Embryonic facial prominence (tissue), 1 donor: ENCODE measurements at regions not wholly inside any gene's neighbourhood (a gene's known extent, or its start where the extent isn't known, plus 50 kb on each side); places are given as distances from the start of the nearest gene placed in this dataset.
"Not testable (repeated sequence)": the region's sequence is repeated elsewhere in the genome, so short reads cannot be mapped to it uniquely, and the experiment has no call there.

ENCODE experiments used
- DNase-seq: peaks from one replicate; pipeline ENCODE4 v3.0.0-alpha.2; 2016; ENCODE audit errors: extremely low spot score

GRCh38 chr21:35529171-35529863 lies 480.2 kb upstream of the RUNX1 start:
- DNase-seq: no peak

GRCh38 chr21:35528116-35529042 lies 479.3 kb upstream of the RUNX1 start:
- no peak for DNase-seq

- no peak for DNase-seq
These were observed 478.3 kb upstream of the RUNX1 start for GRCh38 chr21:35527358-35527757.

DNA sequence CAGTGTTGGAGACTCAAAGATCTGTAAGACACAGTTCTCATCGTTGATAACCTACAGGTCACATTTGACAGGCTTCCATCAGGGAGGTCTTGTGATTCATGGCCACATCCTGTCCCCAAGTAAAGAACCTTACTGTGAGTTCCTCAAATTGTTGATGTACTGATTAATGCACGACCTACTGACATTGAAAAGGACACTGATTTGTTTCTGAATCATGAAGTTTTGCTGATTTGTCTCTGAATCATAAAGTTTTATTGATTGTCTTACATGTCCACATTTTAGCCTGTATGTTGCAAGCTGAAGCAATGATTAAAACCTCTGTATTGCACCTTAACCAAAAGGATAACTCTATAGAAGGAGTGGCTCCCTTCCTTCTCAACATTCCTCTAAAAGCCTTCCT lies 476.3 kb upstream of the RUNX1 start:
- no peak for DNase-seq

DNA sequence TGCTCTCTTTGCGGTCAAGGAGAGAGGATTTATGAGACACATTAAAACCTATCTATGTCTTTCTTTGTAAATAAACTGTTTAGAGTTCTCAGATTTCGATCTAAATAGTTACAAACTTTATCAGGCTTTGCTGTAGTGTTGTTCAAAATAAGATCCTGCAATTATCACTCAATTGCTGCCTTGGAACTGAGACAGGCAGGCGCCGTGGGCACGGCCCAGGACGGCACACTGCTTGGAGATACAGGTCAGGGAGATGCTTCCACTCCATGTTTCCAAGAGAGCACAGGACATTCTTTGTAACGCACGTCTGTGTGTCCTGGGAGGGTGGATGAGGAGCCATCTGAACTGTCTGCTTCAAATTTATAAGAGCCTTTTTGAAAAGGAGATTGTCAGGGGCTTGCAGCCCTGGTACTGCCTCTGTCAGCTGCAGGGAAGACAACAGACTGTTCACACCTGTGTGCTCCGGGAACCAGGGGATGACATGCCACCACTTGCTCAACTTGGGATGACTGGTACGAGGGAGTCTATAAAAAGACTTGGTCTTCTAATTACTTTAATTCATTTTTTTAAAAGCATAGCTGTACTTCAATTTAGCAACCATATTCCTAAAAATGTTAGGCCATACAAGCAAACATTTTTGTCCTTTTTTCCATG lies 472.9 kb upstream of the RUNX1 start:
- no peak for DNase-seq

GRCh38 chr21:35521293-35521692 lies 472.2 kb upstream of the RUNX1 start:
- no peak for DNase-seq

- DNase-seq: no peak
These were observed 471.8 kb upstream of the RUNX1 start for GRCh38 chr21:35520856-35521255.

- no peak for DNase-seq
These were observed 471.2 kb upstream of the RUNX1 start for GRCh38 chr21:35520302-35520701.

DNA sequence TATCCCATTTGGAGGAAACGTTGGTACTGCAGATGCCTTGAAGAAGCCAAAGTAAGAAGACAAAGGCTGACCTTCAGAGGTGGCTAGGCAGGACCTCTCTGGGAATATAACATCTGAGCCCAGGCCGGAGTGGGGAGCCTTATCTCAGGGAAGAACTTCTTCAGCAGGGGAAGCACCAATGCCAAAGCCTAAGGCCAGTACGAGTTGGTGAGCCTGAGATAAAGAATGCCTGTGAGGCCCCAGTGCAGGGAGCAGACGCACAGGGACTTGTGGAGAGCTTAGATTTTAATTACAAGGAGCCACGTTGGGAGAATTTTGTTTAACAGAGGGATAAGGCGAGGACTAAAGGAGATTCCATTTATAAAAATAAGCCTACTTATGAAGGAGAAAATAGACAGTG lies 468.8 kb upstream of the RUNX1 start:
- DNase-seq: no peak

DNA sequence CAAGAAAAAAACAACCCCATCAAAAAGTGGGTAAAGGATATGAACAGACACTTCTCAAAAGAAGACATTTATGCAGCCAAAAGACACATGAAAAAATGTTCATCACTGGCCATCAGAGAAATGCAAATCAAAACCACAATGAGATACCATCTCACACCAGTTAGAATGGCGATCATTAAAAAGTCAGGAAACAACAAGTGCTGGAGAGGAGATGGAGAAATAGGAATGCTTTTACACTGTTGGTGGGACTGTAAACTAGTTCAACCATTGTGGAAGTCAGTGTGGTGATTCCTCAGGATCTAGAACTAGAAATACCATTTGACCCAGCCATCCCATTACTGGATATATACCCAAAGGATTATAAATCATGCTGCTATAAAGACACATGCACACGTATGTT lies 467.2 kb upstream of the RUNX1 start:
- DNase-seq: not testable (repeated sequence)

DNA sequence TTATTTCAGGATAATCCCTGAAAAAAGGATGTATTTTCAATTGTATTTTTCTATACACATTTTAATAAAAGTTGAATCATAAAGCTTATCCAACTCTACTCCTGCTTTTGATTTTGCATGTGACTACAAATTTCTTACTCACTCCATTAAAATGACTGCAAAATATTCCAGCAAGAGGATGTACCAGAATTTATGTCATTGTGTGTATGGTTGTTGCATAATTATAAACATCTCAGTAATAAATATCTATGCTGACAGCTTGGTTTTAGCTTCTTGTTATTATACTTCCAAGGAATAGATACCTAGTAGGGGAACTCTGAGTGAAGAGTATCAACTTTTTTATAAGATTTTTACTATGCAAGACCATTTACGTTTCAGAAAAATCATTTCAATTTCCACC lies 463.2 kb upstream of the RUNX1 start:
- no peak for DNase-seq

DNA sequence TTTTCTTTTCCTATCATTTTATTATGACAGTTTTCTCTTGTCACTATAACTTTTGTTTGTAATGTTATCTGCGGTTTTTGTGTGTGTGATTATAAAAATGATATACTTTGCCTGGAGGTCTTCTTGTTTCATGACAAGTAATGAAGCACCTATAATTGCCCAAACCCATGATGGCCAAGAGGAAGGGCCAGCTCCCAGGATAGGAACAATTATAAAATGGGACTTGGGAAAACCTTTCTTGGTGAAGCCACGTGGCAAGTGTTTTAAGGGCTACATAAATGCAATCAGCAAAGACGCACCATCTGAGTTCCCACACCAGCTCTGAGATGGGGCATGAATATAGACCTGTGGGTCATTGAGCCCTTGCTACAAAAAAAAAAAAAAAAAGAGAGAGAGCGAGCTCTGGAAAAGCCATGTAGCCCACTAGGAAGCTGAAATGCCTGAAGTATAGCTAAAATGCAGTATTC lies 462.6 kb upstream of the RUNX1 start:
- DNase-seq: no peak

- no peak for DNase-seq
These were observed 462.0 kb upstream of the RUNX1 start for GRCh38 chr21:35510957-35511695.

- DNase-seq: no peak
These were observed 461.2 kb upstream of the RUNX1 start for GRCh38 chr21:35510294-35510693.

DNA sequence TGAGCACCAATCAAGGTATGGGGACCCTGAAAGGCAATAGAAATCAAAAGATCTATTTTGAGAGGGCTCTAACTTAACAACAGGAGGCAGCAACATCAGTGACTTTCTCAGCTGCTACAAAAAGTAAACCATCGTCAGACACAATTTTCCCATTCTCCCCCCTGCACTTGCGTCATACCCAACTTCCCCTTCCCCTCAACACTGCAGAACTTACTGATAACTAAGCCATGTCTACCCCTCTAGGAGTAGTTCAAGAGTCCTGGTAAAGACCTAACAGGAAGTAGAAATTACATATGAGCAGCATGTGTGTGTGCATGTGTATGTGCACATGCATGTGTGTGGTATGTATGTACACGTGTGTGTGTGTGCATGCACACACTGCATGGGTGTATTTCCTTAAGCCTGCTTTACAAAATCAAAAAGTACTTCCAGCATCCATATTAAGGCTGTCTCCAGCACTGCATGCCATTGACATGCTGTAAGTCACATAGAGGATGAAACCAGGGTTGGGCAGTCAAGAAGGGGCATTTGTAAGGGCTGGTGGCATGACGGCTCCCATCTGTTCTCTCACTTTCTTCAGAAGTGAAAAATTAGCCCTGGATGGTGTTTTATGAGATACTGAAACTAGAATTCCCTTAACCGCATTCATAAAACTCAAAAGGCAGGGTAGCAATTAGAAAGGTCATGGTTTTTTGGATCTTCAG lies 460.1 kb upstream of the RUNX1 start:
- no peak for DNase-seq

DNA sequence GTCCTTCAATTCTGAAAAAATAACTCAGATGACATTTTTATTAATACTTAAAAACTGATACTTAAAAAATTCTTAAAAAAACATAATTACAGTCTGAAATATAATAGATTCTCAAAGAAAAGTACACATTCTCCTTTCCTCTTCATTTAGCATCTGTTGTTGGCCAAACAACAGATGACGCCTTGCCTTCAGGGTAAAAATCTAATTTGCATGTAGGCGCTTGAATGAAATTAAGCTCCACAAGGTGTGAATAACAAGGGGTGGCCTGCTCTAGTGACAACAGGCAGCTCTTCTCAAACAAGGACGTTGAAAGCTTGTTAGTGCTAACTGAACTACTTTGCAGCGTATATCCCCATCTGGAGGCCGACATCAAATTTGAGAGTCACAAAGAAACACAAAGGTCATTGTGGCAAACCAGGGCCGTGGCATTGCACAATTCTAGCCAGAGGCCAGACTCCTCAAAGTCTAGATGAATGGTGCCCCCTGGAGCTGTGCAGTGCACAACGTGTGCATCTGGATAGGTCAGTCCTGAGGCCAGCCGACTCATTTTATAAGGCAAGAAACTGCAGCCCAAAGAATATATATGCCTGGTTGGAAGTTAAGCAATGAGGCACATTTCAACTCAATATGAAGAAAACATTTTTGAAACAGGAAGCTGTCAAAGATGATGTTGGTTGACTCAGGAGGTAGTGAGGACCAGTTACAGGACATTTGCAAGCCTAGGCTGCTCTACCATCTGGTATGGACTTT lies 459.2 kb upstream of the RUNX1 start:
- DNase-seq: no peak

DNA sequence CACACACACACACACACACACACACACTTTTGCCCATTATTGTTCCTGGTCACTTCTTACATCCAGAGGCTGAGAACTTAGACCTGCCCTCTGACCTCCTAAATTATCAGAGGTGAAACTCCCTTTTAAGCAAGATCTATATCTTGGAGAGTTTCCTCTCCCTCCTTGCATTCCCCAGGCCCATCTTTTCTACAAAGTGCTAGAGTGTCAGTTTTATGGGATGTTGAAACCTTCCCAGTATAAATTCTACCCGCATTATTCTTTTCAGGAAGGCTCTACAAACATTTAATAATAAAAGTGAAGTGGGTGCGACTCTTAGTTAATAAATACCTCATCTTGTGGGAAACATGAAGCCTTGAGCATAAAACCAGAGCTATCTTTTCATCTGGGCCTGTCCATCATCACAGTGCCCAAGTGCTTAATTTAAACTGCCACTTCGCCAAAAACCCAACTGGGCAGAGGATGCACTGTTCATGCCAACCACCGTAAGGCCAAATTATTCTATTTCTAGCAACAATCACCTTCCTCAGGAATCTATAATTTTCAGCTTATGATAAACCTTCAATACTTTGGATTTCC lies 458.2 kb upstream of the RUNX1 start:
- DNase-seq: no peak

DNA sequence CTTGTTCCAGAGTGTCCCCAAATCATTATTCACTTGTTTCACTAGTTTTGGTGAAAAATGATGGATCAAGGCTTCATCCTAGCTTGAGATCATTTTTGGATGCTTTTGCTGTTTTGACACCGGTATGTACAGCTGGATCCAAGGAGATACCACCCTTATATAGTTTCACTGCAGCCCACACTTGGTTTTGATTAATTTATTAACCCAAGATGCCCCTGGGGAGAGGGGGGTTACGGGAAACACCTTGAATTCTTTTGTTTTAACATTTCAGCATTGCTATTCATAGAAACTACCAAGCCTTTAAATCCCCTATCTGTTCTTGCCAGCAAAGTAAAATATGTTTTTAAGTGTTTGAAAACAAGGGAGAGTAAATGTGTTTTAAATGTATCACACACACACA lies 457.7 kb upstream of the RUNX1 start:
- no peak for DNase-seq

- no peak for DNase-seq
These were observed 457.2 kb upstream of the RUNX1 start for GRCh38 chr21:35506352-35506751.

DNA sequence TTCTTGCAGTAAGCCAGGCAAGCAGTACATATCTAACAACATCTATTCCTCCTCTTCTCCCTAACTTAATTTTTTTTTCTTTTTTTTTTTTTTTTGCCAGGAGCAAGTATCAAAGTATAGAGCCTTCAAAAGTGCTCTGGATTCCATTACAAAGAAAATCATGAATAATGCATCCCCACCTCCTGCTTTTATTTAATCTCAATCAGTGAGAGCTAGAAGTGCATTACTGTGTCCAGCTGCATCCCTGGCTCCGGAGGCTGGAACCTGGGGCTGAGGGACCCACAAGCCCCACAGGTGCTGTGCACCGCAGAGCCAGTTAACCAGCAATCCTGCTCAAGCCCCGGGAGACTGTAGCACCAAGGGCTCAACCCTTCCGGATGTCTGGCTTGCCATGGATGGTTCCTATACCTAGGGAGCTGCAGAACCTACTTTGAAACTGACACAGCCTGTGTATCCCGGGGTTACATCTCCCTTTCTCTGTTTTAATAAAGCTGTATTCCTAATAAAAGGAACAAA lies 455.9 kb upstream of the RUNX1 start:
- DNase-seq: no peak
